Osteocyte (in vitro differentiated cells): ENCODE measurements at regions not wholly inside any gene's neighbourhood (a gene's known extent, or its start where the extent isn't known, plus 50 kb on each side); places are given as distances from the start of the nearest gene placed in this dataset.

Experiments
- DNase-seq: peaks from one replicate; pipeline ENCODE4 v3.0.0; 2021; ENCODE audit warnings: mixed read lengths; ENCODE audit not compliant: unreplicated experiment; ENCODE audit errors: extremely low spot score
- H3K27ac Mint-ChIP-seq: one replicate; pipeline ENCODE4 v1.8.0; 2021; ENCODE audit warnings: mild to moderate bottlenecking, mixed read lengths; ENCODE audit not compliant: unreplicated experiment
- H3K27me3 Mint-ChIP-seq: one replicate; pipeline ENCODE4 v1.8.0; 2021; ENCODE audit warnings: mixed read lengths; ENCODE audit not compliant: unreplicated experiment
- H3K36me3 Mint-ChIP-seq: one replicate; pipeline ENCODE4 v1.8.0; 2021; ENCODE audit warnings: mixed read lengths; ENCODE audit not compliant: unreplicated experiment
- H3K4me1 Mint-ChIP-seq: one replicate; pipeline ENCODE4 v1.8.0; 2021; ENCODE audit warnings: mixed read lengths; ENCODE audit not compliant: unreplicated experiment
- H3K4me3 Mint-ChIP-seq: one replicate; pipeline ENCODE4 v1.8.0; 2021; ENCODE audit warnings: mild to moderate bottlenecking, moderate library complexity, mixed read lengths; ENCODE audit not compliant: unreplicated experiment
- H3K9me3 Mint-ChIP-seq: one replicate; pipeline ENCODE4 v1.8.0; 2021; ENCODE audit warnings: mixed read lengths; ENCODE audit not compliant: unreplicated experiment
- CTCF ChIP-seq: fragments of 200-600 bp; sonication (generic); IDR thresholded peaks from 2 replicates; pipeline ENCODE4 v1.5.0; 2021; ENCODE audit warnings: antibody characterized with exemption, mild to moderate bottlenecking, moderate library complexity

GRCh38 chr17:13442361-13442760 is 159.4 kb downstream of the HS3ST3A1 start:
- no peaks in the 10 kb centered on the region for H3K9me3 Mint-ChIP-seq
- no peak for TF ChIP-seq CTCF
- H3K27me3 Mint-ChIP-seq = no peaks in the 10 kb centered on the region
- no peak overlapping the region for H3K27ac Mint-ChIP-seq
- no peaks in the 10 kb centered on the region for H3K36me3 Mint-ChIP-seq
- H3K4me3 Mint-ChIP-seq = no peak overlapping the region
- H3K4me1 Mint-ChIP-seq = peaks cover 11% of the 10 kb centered on the region
- DNase-seq = no peak

DNA sequence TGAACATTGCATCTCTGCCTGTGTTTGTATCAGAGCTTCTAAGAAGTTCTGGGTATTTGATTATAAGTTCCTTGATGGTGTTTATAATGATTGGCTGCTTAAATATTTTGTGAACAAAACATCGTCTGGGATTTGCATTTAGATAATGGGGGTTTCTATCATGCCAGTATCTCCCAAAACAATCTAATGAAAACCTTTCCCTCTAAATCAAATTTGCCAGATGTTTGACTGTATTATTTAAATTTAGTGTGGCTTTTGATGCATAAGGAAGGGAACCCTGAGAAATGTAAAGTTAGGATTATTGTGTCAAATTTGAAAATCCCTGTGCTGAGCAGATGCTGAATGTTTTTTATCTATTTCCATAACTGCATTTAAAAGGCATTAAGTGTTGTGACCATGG is 159.9 kb downstream of the HS3ST3A1 start:
- no peak for DNase-seq
- Mint-ChIP-seq H3K36me3 (no peaks in the 10 kb centered on the region), H3K4me1 (peaks cover 11% of the 10 kb centered on the region), H3K4me3 (no peak overlapping the region), H3K27me3 (no peaks in the 10 kb centered on the region), H3K27ac (no peak overlapping the region), H3K9me3 (no peaks in the 10 kb centered on the region)
- TF ChIP-seq CTCF = no peak

DNA sequence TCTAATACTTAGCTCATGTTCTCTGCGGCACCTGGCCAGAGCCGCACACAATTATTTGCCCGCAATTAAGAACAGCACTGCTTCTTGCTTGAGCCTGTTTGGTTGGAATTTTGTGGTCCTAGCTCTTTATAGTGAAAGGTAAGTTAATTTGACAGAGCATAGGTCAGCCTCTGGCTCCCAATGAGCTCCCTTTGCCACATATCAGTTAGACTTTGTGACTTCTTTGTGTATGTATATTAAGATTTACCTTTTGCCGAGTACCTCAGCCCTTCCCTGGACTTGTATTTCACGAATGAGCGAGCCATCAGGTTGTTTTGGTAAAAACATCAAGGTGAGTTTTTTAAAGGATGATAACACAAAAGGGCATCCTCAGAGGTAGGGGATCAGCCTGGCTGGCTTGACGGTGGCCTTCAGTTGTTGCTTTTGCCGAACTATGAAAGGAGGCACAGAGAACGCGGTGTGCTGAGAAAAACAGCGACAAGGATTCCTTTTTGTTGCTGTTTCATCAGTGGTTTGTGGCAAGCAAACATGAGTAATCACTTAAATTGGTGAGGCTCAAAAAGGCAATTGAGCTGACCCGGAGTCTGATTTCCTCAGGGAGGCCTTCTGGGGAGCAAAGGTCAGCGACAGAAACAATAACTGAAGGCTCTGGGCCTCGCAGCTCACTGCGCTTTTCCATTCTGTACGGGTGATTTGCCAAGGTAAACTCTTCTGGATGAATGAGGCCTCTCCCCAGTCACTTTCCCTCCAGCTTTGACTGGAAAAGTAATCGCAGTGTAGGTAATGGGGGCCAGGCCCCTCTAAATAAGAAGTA is 163.6 kb downstream of the HS3ST3A1 start:
- Mint-ChIP-seq H3K9me3 (peaks cover 12% of the 10 kb centered on the region), H3K4me3 (no peak overlapping the region), H3K4me1 (peaks cover 11% of the 10 kb centered on the region), H3K36me3 (no peaks in the 10 kb centered on the region), H3K27me3 (no peaks in the 10 kb centered on the region), H3K27ac (no peak overlapping the region)
- DNase-seq = no peak
- TF ChIP-seq CTCF = no peak

- DNase-seq = no peak
- Mint-ChIP-seq H3K27ac (no peak overlapping the region), H3K36me3 (no peaks in the 10 kb centered on the region), H3K27me3 (no peaks in the 10 kb centered on the region), H3K9me3 (peaks cover 16% of the 10 kb centered on the region), H3K4me3 (no peak overlapping the region), H3K4me1 (peaks cover 11% of the 10 kb centered on the region)
- no peak for TF ChIP-seq CTCF
Measured at GRCh38 chr17:13435230-13435629, 166.5 kb downstream of the HS3ST3A1 start.

DNA sequence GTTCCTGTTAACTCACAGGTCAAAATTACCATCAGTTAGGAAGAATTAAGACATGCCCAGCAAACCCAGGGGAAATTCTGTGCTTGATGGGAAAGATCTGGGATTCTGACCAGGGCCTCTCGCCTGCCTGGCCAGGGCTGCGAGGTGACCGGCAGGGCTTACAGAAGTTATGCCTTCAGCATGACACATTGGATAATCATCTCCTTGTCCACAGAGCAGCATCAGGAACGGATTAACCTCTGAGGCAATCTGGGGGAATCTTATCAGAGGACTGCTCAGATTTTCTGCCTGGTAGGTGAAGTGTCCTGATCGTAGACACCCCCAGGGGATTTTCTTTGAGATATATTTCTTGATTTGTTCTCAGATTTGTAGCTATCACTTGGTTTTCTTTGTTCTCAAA is 172.5 kb downstream of the HS3ST3A1 start:
- Mint-ChIP-seq H3K27ac (no peak overlapping the region), H3K4me1 (peaks cover 5% of the 10 kb centered on the region), H3K4me3 (no peak overlapping the region), H3K27me3 (no peaks in the 10 kb centered on the region), H3K36me3 (no peaks in the 10 kb centered on the region), H3K9me3 (peaks cover 8% of the 10 kb centered on the region)
- TF ChIP-seq CTCF = no peak
- no peak for DNase-seq
